Nephron (organoid): ENCODE measurements at regions not wholly inside any gene's neighbourhood (a gene's known extent, or its start where the extent isn't known, plus 50 kb on each side); places are given as distances from the start of the nearest gene placed in this dataset.

Source experiments
- H3K27ac Mint-ChIP-seq, 3 experiments: 2 replicates each; pipeline ENCODE4 v1.8.0; 2020; ENCODE audit warnings: mixed read lengths in 3 of 3, mild to moderate bottlenecking in 2 of 3, moderate library complexity in 1 of 3
- H3K27me3 Mint-ChIP-seq: 2 replicates; pipeline ENCODE4 v1.8.0; 2021; ENCODE audit warnings: low read depth, mild to moderate bottlenecking, moderate library complexity, mixed read lengths
- H3K36me3 Mint-ChIP-seq: 2 replicates; pipeline ENCODE4 v1.8.0; 2020; ENCODE audit warnings: low read depth, mixed read lengths
- H3K4me1 Mint-ChIP-seq: 2 replicates; pipeline ENCODE4 v1.8.0; 2020; ENCODE audit warnings: mixed read lengths
- H3K4me3 Mint-ChIP-seq, 3 experiments: 2 replicates each; pipeline ENCODE4 v1.8.0; 2020; ENCODE audit warnings: mild to moderate bottlenecking in 3 of 3, mixed read lengths in 3 of 3, moderate library complexity in 2 of 3
- H3K9me3 Mint-ChIP-seq: 2 replicates; pipeline ENCODE4 v1.8.0; 2020; ENCODE audit warnings: mixed read lengths
- CTCF ChIP-seq, 3 experiments: fragments of 200-600 bp; sonication (generic); IDR thresholded peaks; one replicate each; pipeline ENCODE4 v1.5.0; 2021; ENCODE audit warnings: antibody characterized with exemption in 3 of 3; ENCODE audit not compliant: unreplicated experiment in 3 of 3

- Mint-ChIP-seq H3K9me3 (no peaks in the 10 kb centered on the region), H3K27me3 (no peaks in the 10 kb centered on the region), H3K4me1 (peaks cover 3% of the 10 kb centered on the region), H3K36me3 (no peaks in the 10 kb centered on the region), H3K27ac (no peak overlapping the region), H3K4me3 (no peak overlapping the region)
- TF ChIP-seq CTCF (IDR thresholded peaks at IDR 0.05; ENCODE audit: unreplicated experiment in 3 of 3): no peak
These were observed 1184.7 kb upstream of the TENM4 start for GRCh38 chr11:80625563-80625962.

- no peaks in the 10 kb centered on the region for H3K36me3 Mint-ChIP-seq
These were observed 1181.0 kb upstream of the TENM4 start for GRCh38 chr11:80621871-80622270.

GRCh38 chr11:80620867-80621266 lies 1180.0 kb upstream of the TENM4 start:
- Mint-ChIP-seq H3K27me3 (no peaks in the 10 kb centered on the region), H3K9me3 (no peaks in the 10 kb centered on the region), H3K4me3 (no peak overlapping the region), H3K36me3 (no peaks in the 10 kb centered on the region), H3K27ac (no peak overlapping the region), H3K4me1 (peaks cover 7% of the 10 kb centered on the region)
- no peak for TF ChIP-seq CTCF (IDR thresholded peaks at IDR 0.05; ENCODE audit: unreplicated experiment in 3 of 3)

More at GRCh38 chr11:80621871-80622270, 1181.0 kb upstream of the TENM4 start:
- Mint-ChIP-seq H3K27me3 (no peaks in the 10 kb centered on the region), H3K4me1 (peaks cover 7% of the 10 kb centered on the region), H3K4me3 (no peak overlapping the region), H3K27ac (no peak overlapping the region), H3K9me3 (no peaks in the 10 kb centered on the region)
- no peak for TF ChIP-seq CTCF (IDR thresholded peaks at IDR 0.05; ENCODE audit: unreplicated experiment in 3 of 3)

GRCh38 chr11:80617156-80617555 lies 1176.3 kb upstream of the TENM4 start:
- no peak for TF ChIP-seq CTCF (IDR thresholded peaks at IDR 0.05; ENCODE audit: unreplicated experiment in 3 of 3)
- Mint-ChIP-seq H3K27me3 (no peaks in the 10 kb centered on the region), H3K27ac (no peak overlapping the region), H3K4me3 (no peak overlapping the region), H3K9me3 (no peaks in the 10 kb centered on the region), H3K36me3 (no peaks in the 10 kb centered on the region), H3K4me1 (peaks cover 11% of the 10 kb centered on the region)

GRCh38 chr11:80616070-80616800 lies 1175.4 kb upstream of the TENM4 start:
- Mint-ChIP-seq H3K27ac (no peak overlapping the region), H3K4me1 (peaks cover 11% of the 10 kb centered on the region), H3K9me3 (no peaks in the 10 kb centered on the region), H3K36me3 (no peaks in the 10 kb centered on the region), H3K4me3 (no peak overlapping the region), H3K27me3 (no peaks in the 10 kb centered on the region)
- TF ChIP-seq CTCF (IDR thresholded peaks at IDR 0.05; ENCODE audit: unreplicated experiment in 3 of 3): no peak

- H3K36me3 Mint-ChIP-seq: no peaks in the 10 kb centered on the region
- H3K4me1 Mint-ChIP-seq: peaks cover 4% of the 10 kb centered on the region
- H3K4me3 Mint-ChIP-seq: no peak overlapping the region
- no peaks in the 10 kb centered on the region for H3K27me3 Mint-ChIP-seq
- no peaks in the 10 kb centered on the region for H3K9me3 Mint-ChIP-seq
- no peak overlapping the region for H3K27ac Mint-ChIP-seq
- no peak for TF ChIP-seq CTCF (IDR thresholded peaks at IDR 0.05; ENCODE audit: unreplicated experiment in 3 of 3)
These were observed 1172.8 kb upstream of the TENM4 start for GRCh38 chr11:80613655-80614054.
